HG03521 (cell line): ENCODE measurements at regions not wholly inside any gene's neighbourhood (a gene's known extent, or its start where the extent isn't known, plus 50 kb on each side); places are given as distances from the start of the nearest gene placed in this dataset.

Experiments
- ATAC-seq: cut with Tn5 transposase; IDR thresholded peaks from one replicate; pipeline ENCODE4 v1.9.1; 2021; ENCODE audit warnings: mild to moderate bottlenecking, moderate library complexity; ENCODE audit not compliant: unreplicated experiment

DNA sequence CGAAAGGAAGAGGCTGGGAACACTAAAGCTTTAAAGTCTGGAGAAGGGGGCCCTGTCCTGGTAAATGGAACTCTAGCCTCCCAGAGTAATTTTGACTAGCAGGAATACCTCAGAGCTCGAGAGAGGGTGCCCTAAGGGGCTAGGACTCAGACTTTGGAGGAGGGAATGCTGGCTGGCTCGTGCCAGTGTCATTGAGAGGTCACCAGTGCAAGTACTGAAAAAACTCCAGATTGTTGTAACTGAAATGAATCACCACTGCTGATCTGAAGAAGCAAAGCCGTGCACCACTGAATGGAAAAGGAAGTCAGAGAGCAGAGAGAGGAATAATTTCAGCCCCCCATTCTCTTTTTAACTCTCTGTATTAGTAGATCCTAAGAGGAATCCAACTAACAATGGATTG is 690.2 kb downstream of the FAT4 start:
- ATAC-seq: no peak

DNA sequence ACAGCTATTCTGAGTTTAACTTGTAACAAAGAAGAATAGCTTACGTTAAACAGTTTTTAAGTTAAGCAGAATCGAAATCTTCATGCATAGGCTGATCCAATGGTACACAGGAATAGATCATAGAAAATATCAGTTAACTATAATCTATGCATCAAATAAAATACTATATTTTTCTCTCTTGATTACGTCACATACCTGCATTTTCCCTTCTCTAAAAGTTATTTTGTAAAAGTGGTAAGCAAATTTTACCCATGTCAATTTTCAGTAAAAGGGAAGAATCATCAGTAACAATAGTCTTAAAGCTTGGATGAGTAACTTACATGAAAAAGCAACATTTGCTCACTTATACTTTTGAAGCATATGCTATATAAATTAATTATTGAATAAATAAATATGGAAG is 692.4 kb downstream of the FAT4 start:
- ATAC-seq: no peak

DNA sequence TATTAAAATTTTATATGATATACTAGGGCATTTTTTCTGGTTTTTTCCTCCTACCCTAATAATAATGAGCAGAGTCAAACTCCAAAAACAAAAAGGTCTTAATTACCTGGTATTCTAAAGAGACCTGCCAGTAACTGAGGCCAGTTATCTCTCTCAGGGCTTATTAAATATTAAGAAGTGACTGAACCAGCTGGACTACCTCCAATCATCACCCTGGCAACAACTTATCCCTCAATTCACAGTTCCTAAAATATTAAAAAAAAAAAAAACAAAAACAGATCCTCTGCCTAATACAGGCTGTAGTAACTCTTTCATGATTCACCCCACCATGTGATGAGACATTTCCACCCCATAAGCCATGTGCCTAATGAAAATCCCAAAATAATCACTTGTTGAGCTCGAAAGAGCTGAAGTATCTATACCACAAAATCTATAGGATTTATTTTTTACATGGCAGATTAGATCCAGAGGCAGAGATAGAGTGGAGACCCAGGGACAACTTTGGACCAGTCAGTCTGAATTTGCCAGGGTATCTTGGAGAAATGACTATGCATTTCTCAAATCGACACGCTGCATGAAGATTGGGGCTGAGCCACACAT is 698.0 kb downstream of the FAT4 start:
- ATAC-seq: no peak

DNA sequence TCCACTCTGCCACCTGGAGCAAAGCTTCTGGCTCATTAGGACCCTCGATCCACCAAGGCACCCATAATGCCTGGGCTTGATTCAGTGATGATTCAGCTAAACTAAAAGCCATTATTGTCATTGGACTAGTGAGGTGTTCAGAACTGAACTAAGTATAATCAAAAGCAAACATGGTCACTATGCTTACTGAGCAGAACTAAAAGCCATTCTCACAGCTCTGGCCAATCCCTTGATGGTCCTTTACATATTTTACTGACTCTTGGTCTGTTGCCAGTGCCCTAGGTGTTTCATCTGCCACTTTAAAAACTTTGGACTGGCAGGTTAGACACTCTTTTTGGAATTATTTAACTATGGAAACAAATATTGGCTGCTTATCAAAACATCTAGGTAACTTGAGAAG is 703.5 kb downstream of the FAT4 start:
- ATAC-seq: no peak

DNA sequence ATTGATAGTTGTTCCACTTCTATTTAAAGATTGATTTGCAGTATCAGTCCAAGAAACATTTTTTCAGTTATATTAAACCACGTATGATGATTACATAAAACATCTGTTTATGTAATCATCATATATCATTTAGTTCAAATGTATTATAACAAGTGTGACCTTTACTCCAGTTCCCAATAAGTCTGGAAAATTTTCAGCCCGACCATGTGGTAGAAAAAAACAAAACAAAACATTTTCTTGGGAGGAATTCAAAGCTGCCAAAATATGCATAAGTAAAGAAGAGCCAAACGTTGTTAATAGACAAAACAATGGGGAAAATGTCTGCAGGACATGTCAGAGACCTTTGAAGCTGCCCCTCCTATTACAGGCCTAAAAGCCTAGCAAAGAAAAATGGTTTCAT is 709.1 kb downstream of the FAT4 start:
- ATAC-seq: no peak

DNA sequence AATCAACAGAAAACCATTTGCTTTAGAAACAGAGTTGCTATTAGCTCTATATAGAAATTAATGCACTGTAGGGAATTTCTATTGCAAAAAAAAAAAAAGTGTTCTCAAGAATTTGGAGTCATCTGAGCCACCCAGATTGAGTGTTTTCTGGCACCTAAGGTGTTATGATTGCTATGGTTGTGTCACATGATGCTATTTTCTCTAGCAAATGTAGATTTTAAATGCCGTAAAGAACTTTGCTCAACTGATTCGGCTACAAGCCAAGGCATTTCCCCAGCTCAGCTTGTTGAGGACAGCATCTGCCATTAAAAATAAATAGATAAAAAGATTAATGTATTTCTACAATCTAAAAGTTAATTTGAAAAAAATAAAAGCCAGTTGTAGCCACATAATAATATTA is 712.8 kb downstream of the FAT4 start:
- no peak for ATAC-seq

DNA sequence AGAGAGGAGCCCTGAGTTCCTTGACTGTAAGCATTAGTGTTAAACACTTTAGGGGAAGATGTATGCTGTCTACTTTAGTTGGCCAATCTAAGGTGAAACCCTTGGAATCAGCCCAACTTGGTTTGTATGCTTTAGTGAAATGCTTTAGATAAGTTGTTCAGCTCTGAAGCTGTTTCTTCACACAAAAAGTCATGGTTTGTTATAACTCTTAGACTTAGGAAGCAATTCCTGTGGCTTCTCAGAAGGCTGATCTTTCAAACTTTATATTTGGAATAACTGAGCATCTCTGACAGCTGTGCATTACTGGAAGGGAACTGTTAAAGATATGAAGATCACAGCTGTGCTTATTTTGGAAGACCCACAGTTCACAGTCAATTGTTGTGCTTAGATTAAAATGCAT is 714.1 kb downstream of the FAT4 start:
- no peak for ATAC-seq

DNA sequence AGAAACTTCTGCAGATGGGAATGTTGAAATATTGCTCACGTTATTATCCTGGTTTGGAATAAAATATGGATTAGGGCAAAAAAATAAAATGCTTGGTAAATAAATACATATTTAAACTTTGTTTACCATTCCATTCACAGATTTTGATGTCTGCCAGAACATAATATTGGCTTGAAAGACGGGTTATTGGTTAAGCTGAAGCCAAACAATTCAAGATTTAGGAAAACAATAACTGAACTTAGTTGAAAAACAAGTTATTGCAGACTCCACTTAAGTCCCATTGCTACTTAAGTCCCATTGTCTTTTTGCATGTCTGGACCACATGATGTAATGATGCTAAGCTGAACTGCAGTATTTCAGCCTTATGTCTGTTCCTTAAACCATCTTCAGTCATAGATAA is 722.5 kb downstream of the FAT4 start:
- ATAC-seq: no peak

DNA sequence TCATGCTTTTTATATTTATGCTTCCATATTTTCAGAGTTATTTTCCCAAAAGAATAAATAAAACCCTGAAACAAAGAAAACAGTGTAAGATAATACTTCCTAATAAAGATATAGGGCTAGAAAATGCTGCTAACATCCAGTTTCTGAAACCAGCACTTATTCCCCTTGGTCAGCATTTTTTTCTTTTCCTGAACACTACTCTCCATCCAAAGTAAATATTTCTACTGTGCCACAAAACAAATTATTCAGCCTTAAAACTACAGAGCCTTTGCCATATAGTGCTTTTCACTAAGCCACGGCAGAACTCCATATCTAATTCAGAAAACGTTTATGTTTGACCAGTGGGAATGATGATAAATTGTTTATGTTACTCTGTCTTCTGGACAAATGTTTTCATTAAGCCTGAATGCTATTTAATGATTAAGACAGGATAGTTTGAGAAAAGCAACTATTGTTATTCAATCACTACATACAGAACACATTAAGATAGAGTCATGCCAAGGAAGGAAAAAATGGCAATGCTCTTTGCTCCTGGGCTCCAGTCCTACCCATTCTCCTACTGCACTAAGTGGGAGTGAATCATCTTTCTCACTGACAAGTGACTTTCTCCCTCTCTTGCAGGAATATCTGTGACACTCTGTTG is 723.9 kb downstream of the FAT4 start:
- no peak for ATAC-seq

DNA sequence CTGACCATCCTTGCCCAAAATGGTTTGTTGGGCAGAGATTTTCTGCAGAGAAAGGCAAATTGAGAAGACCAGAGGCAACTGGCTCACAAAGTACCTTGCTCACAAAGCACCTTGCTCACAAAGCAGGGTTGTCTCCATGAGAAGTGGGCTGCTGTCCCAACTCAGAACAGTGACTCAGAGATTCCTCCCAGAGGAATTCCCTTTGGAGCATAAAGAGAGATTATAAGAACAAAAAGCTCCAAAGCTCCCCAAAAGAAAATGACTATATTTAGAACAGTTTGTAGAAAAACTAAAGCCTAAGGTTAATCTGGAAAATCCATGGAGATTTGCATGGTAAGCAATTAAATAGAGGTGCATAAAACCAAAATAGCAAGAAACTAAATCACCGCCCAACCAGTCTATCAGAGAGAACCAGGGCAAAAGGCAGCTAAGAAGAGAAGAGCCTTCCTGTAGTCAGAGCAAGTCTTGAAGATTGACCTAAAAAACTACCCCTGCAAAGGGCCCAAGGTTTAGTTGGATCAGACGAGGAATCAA is 731.4 kb downstream of the FAT4 start:
- no peak for ATAC-seq

DNA sequence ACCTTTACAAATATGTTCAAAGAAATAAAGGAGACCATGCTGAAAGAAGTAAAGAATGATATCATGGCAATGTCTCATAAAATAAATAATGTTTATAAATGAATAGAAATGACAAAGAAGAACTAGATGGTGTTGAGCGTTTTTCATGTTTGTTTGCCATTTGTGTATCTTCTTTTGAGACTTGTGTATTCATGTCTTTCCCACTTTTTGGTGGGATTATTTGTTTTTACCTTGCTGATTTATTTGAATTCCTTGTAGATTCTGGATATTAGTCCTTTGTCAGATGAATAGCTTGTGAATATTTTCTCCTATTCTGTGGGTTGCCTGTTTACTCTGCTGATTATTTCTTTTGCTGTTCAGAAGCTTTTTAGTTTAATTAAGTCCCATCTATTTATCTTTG is 732.4 kb downstream of the FAT4 start:
- ATAC-seq: no peak

DNA sequence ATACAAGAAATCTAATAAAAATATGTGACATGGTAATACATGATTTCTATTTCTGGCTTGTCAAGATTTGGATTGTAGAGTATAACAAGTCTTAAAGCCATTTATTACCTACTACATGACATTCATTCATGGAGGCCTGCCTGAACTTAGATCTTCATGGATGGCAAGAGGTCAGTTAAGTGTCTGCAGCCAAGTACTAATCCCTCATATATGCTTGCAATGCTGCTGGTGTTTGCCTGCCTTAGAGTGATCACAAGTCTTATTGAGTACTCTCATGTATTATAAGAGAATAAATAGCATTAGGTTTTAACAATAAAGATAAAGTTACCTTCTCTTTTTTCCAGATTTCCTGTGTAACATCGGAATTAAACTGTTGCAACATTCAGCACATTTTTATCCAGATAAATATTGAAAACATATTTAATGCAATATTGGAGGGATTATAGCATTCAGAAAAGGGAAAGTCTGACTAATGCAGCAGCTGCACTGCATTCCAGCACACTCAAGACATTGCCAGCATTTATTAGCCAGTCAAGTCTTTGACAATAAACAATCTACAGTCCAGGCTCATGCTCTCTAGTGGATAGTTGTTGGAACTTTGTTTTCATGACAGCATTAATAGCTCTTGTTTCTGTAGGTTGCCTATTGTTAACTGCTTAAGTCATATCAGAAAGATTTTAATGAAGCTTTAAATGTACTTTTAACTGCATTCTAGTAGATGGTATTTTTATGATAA is 737.1 kb downstream of the FAT4 start:
- ATAC-seq: no peak

DNA sequence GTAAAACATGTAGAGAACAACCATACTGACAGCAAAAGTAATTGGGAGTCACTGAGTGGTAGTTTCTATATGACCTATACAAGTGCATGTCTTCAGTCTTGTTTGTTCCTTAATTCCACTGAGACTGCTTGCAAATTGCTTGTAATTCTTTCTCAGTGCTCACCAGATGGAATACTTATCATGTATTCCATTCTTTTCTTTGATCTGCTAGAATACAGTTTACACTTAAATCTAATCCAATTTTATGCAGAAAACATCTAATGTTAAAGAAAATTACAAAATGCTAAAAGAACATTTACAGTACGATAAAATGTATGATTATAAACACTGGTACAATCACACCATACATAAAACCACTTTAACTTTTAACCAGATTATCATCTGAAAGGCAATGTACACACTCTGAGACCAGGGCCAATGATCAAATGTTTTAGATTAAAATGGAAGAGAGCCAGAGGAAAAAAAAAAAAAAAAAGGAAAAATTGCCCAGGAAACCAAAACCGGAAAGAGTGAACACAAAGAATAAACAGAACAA is 741.4 kb downstream of the FAT4 start:
- no peak for ATAC-seq

DNA sequence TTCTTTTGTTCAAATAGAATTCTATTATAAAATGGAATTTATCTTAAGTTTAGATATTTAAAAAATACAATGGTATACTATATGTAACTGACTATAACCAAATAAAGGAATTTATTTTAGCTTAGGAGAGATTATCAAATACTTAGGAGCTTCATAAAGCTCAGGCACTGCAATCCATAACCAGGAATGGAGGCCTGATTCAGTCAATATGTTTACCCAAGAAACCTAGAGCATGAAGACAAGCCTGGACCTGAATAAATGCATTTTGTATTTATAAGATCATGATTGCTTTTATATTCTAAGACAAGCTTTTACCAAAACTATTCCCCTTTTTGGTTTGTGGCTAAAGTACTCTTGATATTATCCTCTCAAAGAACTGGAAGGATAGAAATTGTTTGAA is 742.6 kb downstream of the FAT4 start:
- no peak for ATAC-seq

DNA sequence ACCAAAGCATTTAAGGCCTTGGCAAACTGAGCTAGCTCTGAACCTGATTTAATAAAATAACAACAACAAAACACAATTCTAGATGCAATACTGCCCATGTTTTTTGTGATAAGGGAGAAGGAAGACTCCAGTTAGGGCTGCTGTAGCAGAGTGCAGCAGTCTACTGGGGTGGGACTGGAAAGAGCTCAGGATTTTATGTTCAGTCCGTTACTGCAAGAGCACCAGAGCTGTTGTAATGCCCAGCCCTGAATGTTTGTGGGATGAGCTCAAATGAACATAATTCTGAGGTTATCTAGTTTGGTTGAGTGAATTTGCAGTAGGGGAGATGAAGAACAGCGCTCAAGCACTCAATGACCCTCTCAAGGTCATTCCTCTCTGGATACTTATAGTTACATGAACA is 743.8 kb downstream of the FAT4 start:
- ATAC-seq: no peak

DNA sequence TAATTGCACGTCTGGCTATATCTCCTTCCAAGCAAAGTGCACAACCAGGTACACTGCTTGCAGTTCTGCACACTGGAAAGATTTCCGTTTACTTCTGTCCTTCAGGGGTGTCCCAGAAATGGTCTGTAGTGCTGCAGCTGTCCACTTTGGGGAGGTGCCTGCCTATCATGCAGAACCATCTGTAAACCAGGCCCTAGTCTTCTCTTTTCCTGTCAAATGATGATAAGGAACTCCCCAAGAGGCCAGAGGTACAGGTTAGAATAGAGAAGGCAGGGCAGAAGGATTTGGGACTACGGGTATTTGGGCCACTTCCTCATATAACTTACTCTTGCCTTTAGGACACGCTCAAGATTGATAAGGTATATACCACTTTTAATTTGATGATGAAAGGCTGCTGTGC is 746.9 kb downstream of the FAT4 start:
- no peak for ATAC-seq

DNA sequence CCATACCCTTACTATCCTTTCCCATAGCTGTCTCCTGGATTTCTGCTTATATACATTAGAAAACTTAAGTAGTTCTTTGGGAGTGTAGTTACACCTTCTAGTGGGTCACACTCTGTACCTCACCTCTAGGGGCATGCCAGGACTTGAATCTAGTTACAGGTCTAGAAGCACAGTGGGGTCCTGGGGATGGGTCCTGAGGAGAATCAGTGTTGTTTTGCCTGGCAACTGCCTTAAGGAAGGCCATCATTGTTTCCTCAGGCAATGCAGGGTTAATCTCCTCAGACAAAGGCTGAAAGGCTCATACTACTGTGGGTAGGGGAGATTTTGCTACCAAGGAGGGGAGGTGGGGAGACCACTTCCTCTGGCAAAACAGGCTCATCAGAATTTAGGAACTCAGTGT is 750.3 kb downstream of the FAT4 start:
- ATAC-seq: no peak

DNA sequence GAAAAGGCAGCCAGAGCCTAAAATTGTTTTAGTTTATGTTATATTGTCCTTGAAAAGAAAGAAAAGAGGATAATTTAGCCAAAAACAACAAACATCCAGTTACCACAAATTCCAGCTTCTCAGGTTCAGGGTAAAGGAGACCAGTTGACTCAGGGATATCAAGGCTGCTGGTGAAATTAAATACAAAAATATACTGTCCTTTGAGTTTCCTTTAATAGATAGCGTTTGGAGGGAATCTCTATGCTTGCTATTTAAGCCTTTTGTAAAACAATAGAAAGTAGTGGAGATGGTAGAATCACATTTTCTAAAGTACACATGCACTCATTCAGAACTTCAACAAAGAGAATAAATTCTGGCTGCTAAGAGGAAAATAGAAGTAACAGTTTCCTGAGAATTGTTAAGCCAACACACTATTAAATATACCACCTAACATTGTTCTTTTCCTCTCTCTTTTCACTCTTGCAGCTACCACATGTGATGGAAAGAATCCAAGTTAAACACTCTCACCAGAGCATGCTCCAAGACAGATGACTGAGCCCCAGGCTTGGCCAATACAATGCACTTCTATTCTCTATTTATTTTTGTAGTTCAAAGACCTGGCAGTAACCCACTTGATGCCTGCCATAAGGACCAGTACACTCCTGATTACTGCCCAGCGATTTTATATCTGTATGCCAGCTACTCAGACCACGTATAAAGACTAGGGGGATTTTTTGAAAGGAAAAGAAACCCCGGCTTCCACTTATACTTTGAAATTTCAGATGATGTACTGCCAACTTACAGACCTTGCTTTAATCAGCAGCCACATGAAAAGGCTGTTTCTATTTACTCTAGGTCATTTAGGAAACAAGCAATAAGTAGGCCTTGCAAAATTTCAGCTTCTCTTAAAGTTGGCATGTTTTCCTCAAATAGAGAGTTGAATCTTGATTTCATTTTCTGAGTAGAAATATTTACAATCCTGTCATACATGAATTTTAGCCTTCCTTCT is 756.9 kb downstream of the FAT4 start:
- no peak for ATAC-seq

DNA sequence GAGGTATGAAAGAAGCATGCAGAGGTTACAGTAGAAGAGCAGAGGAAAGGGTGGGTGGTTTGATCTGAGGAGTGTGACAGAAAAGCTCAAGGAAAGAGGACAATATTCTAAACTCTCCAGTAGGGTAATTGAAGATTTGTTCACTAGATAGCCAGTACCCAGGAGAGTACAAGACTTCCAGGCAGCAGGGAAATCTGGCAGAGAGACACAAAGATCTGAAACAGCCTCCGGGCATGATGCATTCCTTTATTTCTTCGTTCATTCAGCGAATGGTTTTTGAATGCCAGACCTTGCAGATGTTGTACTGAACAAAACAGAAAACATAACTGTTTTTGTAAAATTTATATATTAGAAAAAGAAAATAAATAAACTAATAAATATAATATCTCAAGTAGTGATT is 766.6 kb downstream of the FAT4 start:
- no peak for ATAC-seq

DNA sequence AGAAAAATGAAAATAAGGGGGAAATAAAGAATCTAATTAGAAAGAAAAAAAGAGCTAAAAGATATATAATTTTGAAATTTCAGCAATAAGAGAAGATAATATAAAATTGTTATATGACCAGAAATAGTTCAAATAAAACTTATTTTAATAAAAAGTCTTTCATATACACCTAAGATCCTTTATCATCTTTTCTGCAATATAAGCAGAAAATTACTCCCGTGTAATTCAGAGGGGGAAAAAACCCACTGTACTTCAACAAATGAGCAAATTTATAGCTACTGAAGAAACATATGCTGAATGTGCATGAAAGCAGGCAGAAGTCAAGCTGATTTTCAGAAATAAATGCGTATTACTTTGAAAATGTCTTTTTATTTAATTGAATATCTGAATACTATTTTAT is 771.3 kb downstream of the FAT4 start:
- ATAC-seq: no peak

DNA sequence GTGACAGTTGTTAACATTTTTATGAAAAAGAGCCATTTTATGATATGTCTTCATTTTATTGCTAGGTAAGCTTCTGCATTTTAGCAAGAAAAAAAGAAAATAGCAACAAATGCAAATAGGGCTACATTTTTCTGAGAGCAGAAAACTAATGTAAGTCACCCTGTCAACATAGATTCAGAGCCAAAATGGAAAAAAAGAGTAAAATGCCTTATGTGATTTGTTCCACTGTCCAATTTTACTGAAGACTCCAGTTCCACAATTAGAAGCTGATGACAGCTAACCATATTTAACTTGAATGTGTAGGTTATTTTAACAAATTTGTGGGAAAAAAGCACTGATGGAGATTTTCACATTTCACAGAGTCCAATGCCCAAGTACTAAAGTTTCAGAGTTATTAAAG is 772.3 kb downstream of the FAT4 start:
- ATAC-seq: no peak
